OCI-LY3 (cell line): ENCODE measurements at regions not wholly inside any gene's neighbourhood (a gene's known extent, or its start where the extent isn't known, plus 50 kb on each side); places are given as distances from the start of the nearest gene placed in this dataset.

Experiments
- H2AFZ ChIP-seq: fragments of 200-600, 300-600 bp; shearing (Covaris generic); 2 replicates; pipeline ENCODE4 v1.6.0; 2014; ENCODE audit warnings: antibody characterized with exemption, low read depth, low read length
- H3K27ac ChIP-seq: fragments of 200-600, 300-600 bp; sonication (generic); 2 replicates; pipeline ENCODE4 v1.5.1; 2014; ENCODE audit warnings: mild to moderate bottlenecking, low read length, moderate library complexity, mixed read lengths
- H3K27me3 ChIP-seq: fragments of 200-600, 300-600 bp; sonication (generic); 2 replicates; pipeline ENCODE4 v1.6.1; 2014; ENCODE audit warnings: low read depth, low read length, mixed read lengths
- H3K36me3 ChIP-seq: fragments of 200-600, 300-600 bp; sonication (generic); replicated peaks from 2 replicates; pipeline ENCODE3; 2014; ENCODE audit warnings: low read depth, low read length, mixed read lengths
- H3K4me1 ChIP-seq: fragments of 300-600, 200-600 bp; sonication (generic); 2 replicates; pipeline ENCODE4 v1.6.1; 2014; ENCODE audit warnings: low read length, mixed read lengths
- H3K4me2 ChIP-seq: fragments of 200-600, 300-600 bp; sonication (generic); 2 replicates; pipeline ENCODE4 v1.6.1; 2014; ENCODE audit warnings: low read length, mixed read lengths
- H3K4me3 ChIP-seq: fragments of 300-600, 200-600 bp; sonication (generic); 2 replicates; pipeline ENCODE4 v1.5.1; 2014; ENCODE audit warnings: antibody characterized with exemption, mild to moderate bottlenecking, low read length, moderate library complexity
- H3K79me2 ChIP-seq: fragments of 300-600, 200-600 bp; shearing (Covaris generic); 2 replicates; pipeline ENCODE4 v1.6.1; 2014; ENCODE audit warnings: mild to moderate bottlenecking, low read length, mixed read lengths
- H3K9ac ChIP-seq: fragments of 300-600, 200-600 bp; shearing (Covaris generic); 2 replicates; pipeline ENCODE4 v1.6.0; 2014; ENCODE audit warnings: mild to moderate bottlenecking, low read length, moderate library complexity
- H3K9me3 ChIP-seq: fragments of 200-600, 300-600 bp; shearing (Covaris generic); 2 replicates; pipeline ENCODE4 v1.6.1; 2014; ENCODE audit warnings: low read length, mixed read lengths; ENCODE audit not compliant: insufficient read depth
- H4K20me1 ChIP-seq: fragments of 200-600, 300-600 bp; sonication (generic); 2 replicates; pipeline ENCODE4 v1.6.1; 2016; ENCODE audit warnings: low read length, mixed read lengths; ENCODE audit not compliant: insufficient read depth
- CTCF ChIP-seq: fragments of 200-600, 300-600 bp; sonication (generic); IDR thresholded peaks from 2 replicates; pipeline ENCODE4 v1.5.1; 2014; ENCODE audit warnings: antibody characterized with exemption, low read length, low read depth
- EZH2phosphoT487 ChIP-seq: fragments of 200-600 bp; shearing (Covaris generic); IDR thresholded peaks from 2 replicates; pipeline ENCODE4 v1.6.1; 2018; ENCODE audit warnings: antibody characterized with exemption, mixed run types, low read depth

DNA sequence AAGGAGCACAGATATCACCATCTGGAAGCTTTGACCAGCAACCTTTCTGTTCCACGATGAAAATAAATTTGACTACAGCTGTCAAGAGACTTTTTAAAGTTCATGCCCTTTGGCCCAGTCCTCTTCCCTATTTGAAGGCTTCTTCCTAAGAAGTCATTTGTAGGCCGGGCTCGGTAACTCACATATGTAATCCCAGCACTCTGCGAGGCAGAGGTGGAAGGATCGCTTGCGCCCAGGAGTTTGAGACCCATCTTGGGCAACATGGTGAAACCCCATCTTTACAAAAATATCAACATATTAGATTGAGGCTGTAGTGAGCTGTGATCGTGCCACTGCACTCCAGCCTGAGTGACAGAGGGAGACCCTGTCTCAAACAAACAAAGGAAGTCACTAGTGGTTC lies 58.3 kb upstream of the IFFO2 start:
- H3K36me3 ChIP-seq, result no peaks in the 10 kb centered on the region
- H3K27ac ChIP-seq, result no peak overlapping the region
- no peak overlapping the region for H3K4me3 ChIP-seq
- no peak overlapping the region for H3K9ac ChIP-seq
- H4K20me1 ChIP-seq, result no peaks in the 10 kb centered on the region
- H3K9me3 ChIP-seq, result no peaks in the 10 kb centered on the region
- H3K27me3 ChIP-seq, result peaks cover 6% of the 10 kb centered on the region
- TF ChIP-seq CTCF (no peak), EZH2phosphoT487 (no peak)
- H3K79me2 ChIP-seq, result no peaks in the 10 kb centered on the region
- peaks cover 10% of the 10 kb centered on the region; the same call in 1 of the 2 replicates for H3K4me1 ChIP-seq
- no peak overlapping the region for H2AFZ ChIP-seq
- no peak overlapping the region for H3K4me2 ChIP-seq

- Histone ChIP-seq H3K4me2 (no peak overlapping the region), H3K27ac (no peak overlapping the region), H3K9ac (no peak overlapping the region), H3K4me3 (no peak overlapping the region), H3K4me1 (peaks cover 10% of the 10 kb centered on the region; the same call in 1 of the 2 replicates), H3K36me3 (no peaks in the 10 kb centered on the region), H3K9me3 (no peaks in the 10 kb centered on the region), H2AFZ (no peak overlapping the region), H4K20me1 (no peaks in the 10 kb centered on the region), H3K79me2 (no peaks in the 10 kb centered on the region), H3K27me3 (peaks cover 6% of the 10 kb centered on the region)
- TF ChIP-seq EZH2phosphoT487, result no peak
- TF ChIP-seq CTCF, result no peak
Measured at GRCh38 chr1:19013826-19014548, 57.5 kb upstream of the IFFO2 start.

- Histone ChIP-seq H3K4me2 (no peak overlapping the region), H3K4me1 (peaks cover 10% of the 10 kb centered on the region; the same call in 1 of the 2 replicates)
Measured at GRCh38 chr1:19011845-19012231, 55.4 kb upstream of the IFFO2 start.

More at GRCh38 chr1:19011845-19012231, 55.4 kb upstream of the IFFO2 start:
- Histone ChIP-seq H3K27ac (no peak overlapping the region), H2AFZ (no peak overlapping the region), H3K27me3 (peaks cover 6% of the 10 kb centered on the region), H3K4me3 (no peak overlapping the region), H4K20me1 (no peaks in the 10 kb centered on the region), H3K79me2 (no peaks in the 10 kb centered on the region), H3K9ac (no peak overlapping the region), H3K9me3 (no peaks in the 10 kb centered on the region), H3K36me3 (no peaks in the 10 kb centered on the region)
- TF ChIP-seq CTCF (no peak), EZH2phosphoT487 (no peak)
